ENCODE measurements at regions not wholly inside any gene's neighbourhood (a gene's known extent, or its start where the extent isn't known, plus 50 kb on each side); places are given as distances from the start of the nearest gene placed in this dataset.

DNA sequence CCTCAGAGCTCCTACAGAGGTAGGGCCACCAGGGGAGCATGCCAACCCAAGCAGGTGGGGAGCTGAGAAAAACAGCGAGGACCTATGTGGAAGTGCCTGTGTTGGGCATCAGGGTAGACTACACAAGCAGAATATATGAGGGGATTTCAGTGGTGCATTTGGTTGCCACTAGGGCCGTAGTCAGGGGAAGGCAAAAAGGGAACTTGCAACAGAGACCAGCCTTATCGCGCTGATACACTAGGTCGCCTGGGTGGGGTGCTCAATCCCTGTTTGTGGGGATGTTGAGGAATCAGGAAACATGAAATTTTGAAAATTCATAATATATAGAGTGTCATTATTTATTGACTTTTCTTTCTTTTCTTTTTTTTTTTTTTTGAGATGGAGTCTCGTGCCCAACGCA is 370.9 kb upstream of the PRR16 start:
- in situ Hi-C loops (cut with MboI), result no loop called here
- BruUV-seq (replicated peaks), result no TSS peak
- H3K4me2 ChIP-seq (ENCODE audit: insufficient read depth, low read length), result no peak overlapping the region

More for the DNA sequence above, 370.9 kb upstream of the PRR16 start:
- POLR2A ChIA-PET, result no interaction called here
- TF ChIP-seq, protein P1, sequence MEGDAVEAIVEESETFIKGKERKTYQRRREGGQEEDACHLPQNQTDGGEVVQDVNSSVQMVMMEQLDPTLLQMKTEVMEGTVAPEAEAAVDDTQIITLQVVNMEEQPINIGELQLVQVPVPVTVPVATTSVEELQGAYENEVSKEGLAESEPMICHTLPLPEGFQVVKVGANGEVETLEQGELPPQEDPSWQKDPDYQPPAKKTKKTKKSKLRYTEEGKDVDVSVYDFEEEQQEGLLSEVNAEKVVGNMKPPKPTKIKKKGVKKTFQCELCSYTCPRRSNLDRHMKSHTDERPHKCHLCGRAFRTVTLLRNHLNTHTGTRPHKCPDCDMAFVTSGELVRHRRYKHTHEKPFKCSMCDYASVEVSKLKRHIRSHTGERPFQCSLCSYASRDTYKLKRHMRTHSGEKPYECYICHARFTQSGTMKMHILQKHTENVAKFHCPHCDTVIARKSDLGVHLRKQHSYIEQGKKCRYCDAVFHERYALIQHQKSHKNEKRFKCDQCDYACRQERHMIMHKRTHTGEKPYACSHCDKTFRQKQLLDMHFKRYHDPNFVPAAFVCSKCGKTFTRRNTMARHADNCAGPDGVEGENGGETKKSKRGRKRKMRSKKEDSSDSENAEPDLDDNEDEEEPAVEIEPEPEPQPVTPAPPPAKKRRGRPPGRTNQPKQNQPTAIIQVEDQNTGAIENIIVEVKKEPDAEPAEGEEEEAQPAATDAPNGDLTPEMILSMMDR (IDR thresholded peaks at IDR 0.05 in 2 of 3, conservative IDR thresholded peaks at IDR 0.05 in 1 of 3; ENCODE audit: insufficient read depth in 2 of 3, low read depth in 1 of 3, low read length in 3 of 3), result peak in 1 of 3 experiments; percentile 35; a peak in 2 of 6 replicates
- no peak for TF ChIP-seq JUN (IDR thresholded peaks at IDR 0.05; ENCODE audit: borderline replicate concordance, low read depth, low read length)
- no peak for TF ChIP-seq JUN (CRISPR knock-in tag; IDR thresholded peaks at IDR 0.05; ENCODE audit: borderline replicate concordance)
- peak; percentile 20 to 44 for TF ChIP-seq RAD21 (CRISPR knock-in tag; conservative IDR thresholded peaks at IDR 0.05 in 1 of 2, IDR thresholded peaks at IDR 0.05 in 1 of 2)
- TF ChIP-seq TCF7 (IDR thresholded peaks at IDR 0.05; ENCODE audit: borderline replicate concordance), result no peak
- TF ChIP-seq, protein P2, sequence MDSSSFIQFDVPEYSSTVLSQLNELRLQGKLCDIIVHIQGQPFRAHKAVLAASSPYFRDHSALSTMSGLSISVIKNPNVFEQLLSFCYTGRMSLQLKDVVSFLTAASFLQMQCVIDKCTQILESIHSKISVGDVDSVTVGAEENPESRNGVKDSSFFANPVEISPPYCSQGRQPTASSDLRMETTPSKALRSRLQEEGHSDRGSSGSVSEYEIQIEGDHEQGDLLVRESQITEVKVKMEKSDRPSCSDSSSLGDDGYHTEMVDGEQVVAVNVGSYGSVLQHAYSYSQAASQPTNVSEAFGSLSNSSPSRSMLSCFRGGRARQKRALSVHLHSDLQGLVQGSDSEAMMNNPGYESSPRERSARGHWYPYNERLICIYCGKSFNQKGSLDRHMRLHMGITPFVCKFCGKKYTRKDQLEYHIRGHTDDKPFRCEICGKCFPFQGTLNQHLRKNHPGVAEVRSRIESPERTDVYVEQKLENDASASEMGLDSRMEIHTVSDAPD (CRISPR knock-in tag; IDR thresholded peaks at IDR 0.05), result no peak
- no peak for TF ChIP-seq ZNF668 (CRISPR knock-in tag; IDR thresholded peaks at IDR 0.05)
- TF ChIP-seq MAFF (IDR thresholded peaks at IDR 0.05; ENCODE audit: low read length), result no peak
- TF ChIP-seq DMBX1 (CRISPR knock-in tag; IDR thresholded peaks at IDR 0.05; ENCODE audit: borderline replicate concordance), result no peak
- TF ChIP-seq NFIX (CRISPR knock-in tag; IDR thresholded peaks at IDR 0.05; ENCODE audit: low read depth), result no peak
- no peak for TF ChIP-seq MAZ (CRISPR knock-in tag; conservative IDR thresholded peaks at IDR 0.05 in 1 of 2, IDR thresholded peaks at IDR 0.05 in 1 of 2)
- TF ChIP-seq BCOR (IDR thresholded peaks at IDR 0.05), result no peak
- ATAC-seq, result no peak
- WGBS (ENCODE audit: insufficient coverage, low coverage, missing lambda C conversion rate), result 3% methylated on average over 7 of the region's 7 CpGs
- no peaks in the 10 kb centered on the region for H3K4me1 ChIP-seq (replicated peaks in 1 of 2; ENCODE audit: control insufficient read depth in 2 of 2, insufficient read depth in 2 of 2, low read length in 2 of 2)
- H3K9ac ChIP-seq (ENCODE audit: insufficient read depth in 1 of 2, low read depth in 2 of 2, low read length in 2 of 2), result no peak overlapping the region
- no peak for FAIRE-seq
- no peak overlapping the region for H3K4me3 ChIP-seq
- intact Hi-C loops (cut with micrococcal nuclease), result loop anchor here (5.0 kb wide), 1 partner anchor 364 kb away; no protein-coding TSS in a partner anchor
- DNase-seq (ENCODE audit: extremely low read depth in 1 of 4, low spot score in 3 of 4), result peak in 1 of 4 experiments; percentile 12
- no peaks in the 10 kb centered on the region for H4K20me1 ChIP-seq (replicated peaks; ENCODE audit: control insufficient read depth, insufficient read depth, low read length)
- H3K9me3 ChIP-seq (replicated peaks; ENCODE audit: control insufficient read depth, insufficient read depth, low read depth, low read length), result no peaks in the 10 kb centered on the region
- CTCF ChIA-PET (ENCODE audit: low intra/inter-chr PET ratio), result no interaction called here
- H3K79me2 ChIP-seq (ENCODE audit: control insufficient read depth, insufficient read depth, low read length), result no peaks in the 10 kb centered on the region
- no peaks in the 10 kb centered on the region for H3K9me1 ChIP-seq (ENCODE audit: control insufficient read depth, insufficient read depth, low read length)
- H3K27me3 ChIP-seq (ENCODE audit: control insufficient read depth in 2 of 2, insufficient read depth in 2 of 2, low read length in 2 of 2), result no peaks in the 10 kb centered on the region
- no peak overlapping the region for H3K27ac ChIP-seq (ENCODE audit: extremely low read depth, low read depth, low read length)
- no peak overlapping the region for H2AFZ ChIP-seq (ENCODE audit: low read depth, low read length)
- no peaks in the 10 kb centered on the region for H3K36me3 ChIP-seq (ENCODE audit: control insufficient read depth, insufficient read depth, low read length)

All from K562 (cell line).